HFF-Myc (cell line): ENCODE measurements at regions not wholly inside any gene's neighbourhood (a gene's known extent, or its start where the extent isn't known, plus 50 kb on each side); places are given as distances from the start of the nearest gene placed in this dataset.

Experiments used
- DNase-seq: peaks from one replicate; pipeline ENCODE4 v3.0.0-alpha.2; 2011; ENCODE audit warnings: low read depth; ENCODE audit errors: extremely low read depth
- H3K4me3 ChIP-seq: replicated peaks from 2 replicates; pipeline ENCODE4 v1.5.1; 2011; ENCODE audit warnings: low read depth, mild to moderate bottlenecking, control low read depth, low read length
- TF ChIP-seq, protein P1 (sequence below): IDR thresholded peaks from 2 replicates; pipeline ENCODE4 v1.5.1; 2012; ENCODE audit warnings: mild to moderate bottlenecking, low read depth, low read length, control low read depth; ENCODE audit errors: missing control alignments

DNA sequence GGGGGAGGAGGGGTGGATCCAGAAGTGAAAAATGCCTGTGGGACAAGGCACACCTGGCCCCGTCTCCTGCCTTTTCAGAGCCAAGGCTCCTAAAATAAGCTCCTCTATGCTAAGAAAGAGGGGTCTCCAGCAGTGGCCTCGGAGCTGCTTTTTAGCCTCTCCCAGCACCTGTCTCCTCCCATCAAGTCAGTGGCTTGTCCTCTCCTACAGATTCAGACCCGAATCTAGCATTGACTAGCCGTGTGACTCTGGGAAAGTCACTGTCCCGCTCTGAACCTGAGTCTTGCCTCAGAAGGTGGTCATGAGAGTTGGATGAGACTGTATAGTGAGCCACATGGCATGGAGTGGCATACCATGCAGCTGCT lies 90.8 kb upstream of the THY1 start:
- no peak overlapping the region for H3K4me3 ChIP-seq
- TF ChIP-seq, protein P1, sequence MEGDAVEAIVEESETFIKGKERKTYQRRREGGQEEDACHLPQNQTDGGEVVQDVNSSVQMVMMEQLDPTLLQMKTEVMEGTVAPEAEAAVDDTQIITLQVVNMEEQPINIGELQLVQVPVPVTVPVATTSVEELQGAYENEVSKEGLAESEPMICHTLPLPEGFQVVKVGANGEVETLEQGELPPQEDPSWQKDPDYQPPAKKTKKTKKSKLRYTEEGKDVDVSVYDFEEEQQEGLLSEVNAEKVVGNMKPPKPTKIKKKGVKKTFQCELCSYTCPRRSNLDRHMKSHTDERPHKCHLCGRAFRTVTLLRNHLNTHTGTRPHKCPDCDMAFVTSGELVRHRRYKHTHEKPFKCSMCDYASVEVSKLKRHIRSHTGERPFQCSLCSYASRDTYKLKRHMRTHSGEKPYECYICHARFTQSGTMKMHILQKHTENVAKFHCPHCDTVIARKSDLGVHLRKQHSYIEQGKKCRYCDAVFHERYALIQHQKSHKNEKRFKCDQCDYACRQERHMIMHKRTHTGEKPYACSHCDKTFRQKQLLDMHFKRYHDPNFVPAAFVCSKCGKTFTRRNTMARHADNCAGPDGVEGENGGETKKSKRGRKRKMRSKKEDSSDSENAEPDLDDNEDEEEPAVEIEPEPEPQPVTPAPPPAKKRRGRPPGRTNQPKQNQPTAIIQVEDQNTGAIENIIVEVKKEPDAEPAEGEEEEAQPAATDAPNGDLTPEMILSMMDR, result no peak
- no peak for DNase-seq

DNA sequence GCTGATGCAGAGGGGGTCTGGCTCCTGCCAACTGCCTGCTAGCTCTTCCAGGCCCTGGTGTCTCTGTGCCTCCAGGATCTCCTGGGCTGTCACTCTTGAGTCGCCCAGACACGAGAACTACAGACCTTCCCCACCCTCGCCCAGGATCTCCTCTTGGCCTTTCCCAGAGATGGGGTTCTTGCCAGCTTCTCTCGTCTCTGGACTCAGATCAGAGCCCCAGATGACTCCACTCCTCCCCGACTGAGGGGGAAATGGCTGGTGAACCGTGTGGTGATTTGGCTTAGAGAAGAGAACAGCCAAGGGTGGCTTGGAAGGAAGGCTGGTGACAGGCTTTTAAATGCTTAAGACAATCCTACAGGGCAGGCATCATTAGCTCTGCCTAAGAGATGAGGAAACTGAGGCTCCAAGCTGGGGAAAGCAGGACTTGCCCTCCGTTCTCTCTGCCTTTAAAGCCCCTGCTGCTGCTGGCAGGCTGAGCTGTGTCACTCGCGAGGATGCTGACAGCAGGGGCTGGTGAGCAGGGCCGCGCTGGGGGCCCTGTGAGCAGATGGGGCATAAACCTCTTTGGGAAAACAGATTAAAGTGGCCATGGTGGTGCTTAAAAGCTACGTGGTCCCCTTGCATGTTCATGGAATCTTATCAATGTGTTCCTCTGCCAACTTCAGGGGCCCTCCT lies 90.3 kb upstream of the THY1 start:
- H3K4me3 ChIP-seq, result no peak overlapping the region

DNA sequence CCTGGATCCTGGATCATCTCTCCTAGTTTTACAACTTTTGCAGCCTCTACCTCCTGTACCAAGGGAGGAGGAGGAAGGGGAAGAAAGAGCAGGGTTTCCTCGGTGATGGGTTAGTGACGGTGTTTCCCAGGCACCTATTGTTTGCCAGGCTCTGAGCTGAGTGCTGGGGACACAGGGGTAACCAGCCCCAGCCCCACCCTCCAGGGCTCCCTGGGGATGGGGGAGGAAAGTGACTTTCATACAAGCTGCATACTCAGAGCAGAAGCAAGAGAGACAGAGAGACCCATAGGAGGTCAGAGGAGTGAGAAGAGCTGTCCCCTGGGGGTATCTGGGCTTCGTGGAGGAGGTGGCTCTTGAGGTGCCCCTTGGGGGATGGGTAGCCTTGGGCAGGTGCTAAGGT lies 89.4 kb upstream of the THY1 start:
- TF ChIP-seq, protein P1, result no peak
- no peak overlapping the region for H3K4me3 ChIP-seq
- DNase-seq, result no peak

More for the DNA sequence above, 90.3 kb upstream of the THY1 start:
- DNase-seq, result no peak
- TF ChIP-seq, protein P1, result no peak

DNA sequence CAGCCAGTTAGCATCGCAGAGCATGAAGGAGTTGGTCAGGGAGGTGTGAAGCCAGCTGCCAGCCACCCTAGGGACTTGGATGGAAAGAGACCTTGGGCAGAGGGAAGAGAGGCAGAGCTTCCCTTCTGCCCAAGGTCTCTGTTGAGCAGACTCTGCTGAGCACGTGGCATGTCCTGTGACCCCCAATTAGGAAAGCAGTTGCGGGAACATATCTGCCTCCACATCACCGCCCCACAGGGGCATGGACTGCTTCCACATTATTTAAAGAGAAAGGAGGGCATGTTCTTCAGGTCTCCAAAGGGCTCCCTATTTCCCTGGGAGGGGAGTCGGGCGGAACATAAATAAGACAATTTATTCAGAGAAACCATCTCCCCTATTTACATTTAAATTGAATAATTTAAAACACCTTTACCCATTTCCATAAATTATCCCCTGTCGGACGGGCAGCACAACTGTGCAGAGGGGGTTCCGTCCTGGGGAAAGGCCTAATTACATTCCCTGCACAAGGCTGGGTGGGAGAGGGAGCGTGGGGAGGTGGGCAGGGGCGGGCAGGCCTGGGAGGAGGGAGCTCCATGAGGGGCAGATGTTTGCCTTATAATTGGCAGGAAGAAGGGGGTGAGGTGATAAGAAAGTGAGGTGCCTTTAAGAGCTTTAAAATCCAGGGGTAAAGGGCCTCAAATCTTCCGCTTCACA lies 88.8 kb upstream of the THY1 start:
- no peak for DNase-seq
- TF ChIP-seq, protein P1, result no peak
- no peak overlapping the region for H3K4me3 ChIP-seq

DNA sequence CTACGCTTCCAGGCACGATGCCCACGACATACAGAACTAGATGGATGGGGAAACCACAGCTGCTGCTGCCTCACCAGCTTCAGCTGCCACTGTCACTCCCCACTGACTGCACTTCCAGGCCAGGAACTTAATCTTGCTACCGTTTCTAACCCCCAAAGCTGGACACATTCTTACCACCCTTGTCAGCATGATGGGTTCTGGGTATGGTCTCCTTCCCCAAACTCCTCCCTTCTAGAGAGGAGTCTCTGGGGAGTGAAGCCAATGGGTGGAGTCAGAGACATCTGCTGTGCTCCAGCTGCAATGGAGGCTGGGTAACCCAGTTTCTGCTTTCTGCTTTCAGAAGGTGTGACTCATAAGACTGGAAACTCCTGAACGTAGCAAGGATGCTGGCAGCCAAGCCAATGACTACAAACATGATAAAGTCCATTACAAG lies 87.0 kb upstream of the THY1 start:
- no peak overlapping the region for H3K4me3 ChIP-seq
- DNase-seq, result peak; percentile 87
- TF ChIP-seq, protein P1, result no peak

DNA sequence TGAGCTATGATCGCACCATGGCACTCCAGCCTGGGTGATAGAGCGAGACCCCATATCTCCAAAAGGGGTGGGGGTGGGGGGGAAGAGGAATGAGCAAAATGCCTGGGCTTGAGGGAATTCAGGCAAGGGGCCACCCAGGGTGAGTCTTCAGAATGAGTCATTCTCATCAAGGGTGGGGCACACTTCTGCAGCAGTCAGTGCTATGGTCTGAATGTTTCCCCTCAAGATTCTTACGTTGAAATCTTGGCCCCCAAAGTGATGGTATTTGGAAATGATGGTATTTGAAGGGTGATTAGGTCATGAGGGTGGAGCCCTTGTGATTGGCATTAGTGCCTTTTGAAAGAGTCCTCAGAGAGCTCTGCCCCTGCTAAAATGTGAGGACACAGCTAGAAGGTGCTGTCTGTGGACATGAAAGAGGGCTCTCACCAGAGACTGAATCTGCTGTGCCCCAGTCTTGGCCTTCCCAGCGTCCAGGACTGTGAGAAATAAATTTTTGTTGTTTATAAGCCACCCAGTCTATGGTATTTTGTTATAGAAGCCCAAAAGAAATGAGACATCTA lies 86.4 kb upstream of the THY1 start:
- H3K4me3 ChIP-seq, result no peak overlapping the region
- no peak for DNase-seq
- TF ChIP-seq, protein P1, result no peak
